Adipocyte (in vitro differentiated cells): ENCODE measurements at regions not wholly inside any gene's neighbourhood (a gene's known extent, or its start where the extent isn't known, plus 50 kb on each side); places are given as distances from the start of the nearest gene placed in this dataset.

Source experiments
- DNase-seq: peaks from one replicate; pipeline ENCODE4 v3.0.0-alpha.2; 2015; ENCODE audit warnings: low read depth
- H3K27me3 ChIP-seq: replicated peaks from 2 replicates; pipeline ENCODE4 v1.7.0; 2013; ENCODE audit warnings: mild to moderate bottlenecking, low read length, moderate library complexity; ENCODE audit not compliant: control insufficient read depth, insufficient read depth
- H3K36me3 ChIP-seq: 2 replicates; pipeline ENCODE4 v1.7.0; 2013; ENCODE audit warnings: low read length, mild to moderate bottlenecking, moderate library complexity; ENCODE audit not compliant: control insufficient read depth, insufficient read depth, severe bottlenecking
- H3K4me1 ChIP-seq: 2 replicates; pipeline ENCODE4 v1.7.0; 2013; ENCODE audit warnings: mild to moderate bottlenecking, low read length, moderate library complexity; ENCODE audit not compliant: control insufficient read depth, insufficient read depth
- H3K4me3 ChIP-seq: 2 replicates; pipeline ENCODE4 v1.7.0; 2013; ENCODE audit warnings: mild to moderate bottlenecking, low read length, moderate library complexity
- H3K9ac ChIP-seq: 2 replicates; pipeline ENCODE4 v1.7.0; 2013; ENCODE audit warnings: mild to moderate bottlenecking, low read length, moderate library complexity
- H3K9me3 ChIP-seq: 2 replicates; pipeline ENCODE4 v1.7.0; 2013; ENCODE audit warnings: mild to moderate bottlenecking, low read length, moderate library complexity; ENCODE audit not compliant: control insufficient read depth

DNA sequence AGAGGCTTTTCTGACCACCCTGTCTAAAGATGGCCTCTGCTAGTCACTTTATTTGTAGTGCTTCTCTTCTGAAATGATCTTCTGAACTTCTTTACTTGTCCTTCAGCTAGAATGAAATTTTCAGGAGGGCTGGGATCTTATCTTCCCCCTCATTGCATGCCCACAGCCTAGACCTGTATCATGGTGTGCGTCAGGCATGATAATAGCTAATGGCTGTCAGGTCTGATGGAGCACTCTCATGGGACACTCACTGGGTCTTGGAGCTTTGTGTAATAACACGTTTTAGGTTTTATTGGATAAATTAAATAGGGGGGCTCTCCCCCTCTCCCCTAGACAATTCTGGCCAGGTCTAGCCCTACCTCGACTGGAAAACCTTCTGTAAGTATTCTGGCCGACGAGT, 97.1 kb upstream of the NRXN3 start:
- Histone ChIP-seq H3K27me3 (no peaks in the 10 kb centered on the region), H3K4me1 (no peaks in the 10 kb centered on the region), H3K4me3 (no peak overlapping the region), H3K36me3 (no peaks in the 10 kb centered on the region), H3K9me3 (no peaks in the 10 kb centered on the region), H3K9ac (no peak overlapping the region)
- DNase-seq = no peak

GRCh38 chr14:78074561-78074960, 95.6 kb upstream of the NRXN3 start:
- no peaks in the 10 kb centered on the region for H3K4me1 ChIP-seq
- H3K4me3 ChIP-seq = no peak overlapping the region
- H3K36me3 ChIP-seq = no peaks in the 10 kb centered on the region
- no peak overlapping the region for H3K9ac ChIP-seq
- H3K27me3 ChIP-seq = no peaks in the 10 kb centered on the region
- no peaks in the 10 kb centered on the region for H3K9me3 ChIP-seq
- no peak for DNase-seq

- no peaks in the 10 kb centered on the region for H3K4me1 ChIP-seq
- H3K9ac ChIP-seq = no peak overlapping the region
- no peak overlapping the region for H3K4me3 ChIP-seq
- no peaks in the 10 kb centered on the region for H3K36me3 ChIP-seq
- DNase-seq = no peak
- H3K9me3 ChIP-seq = no peaks in the 10 kb centered on the region
- no peaks in the 10 kb centered on the region for H3K27me3 ChIP-seq
Observed at GRCh38 chr14:78075033-78075432, 95.1 kb upstream of the NRXN3 start.

GRCh38 chr14:78075555-78076277, 94.5 kb upstream of the NRXN3 start:
- Histone ChIP-seq H3K4me1 (no peaks in the 10 kb centered on the region), H3K9ac (no peak overlapping the region), H3K36me3 (no peaks in the 10 kb centered on the region), H3K9me3 (no peaks in the 10 kb centered on the region), H3K4me3 (no peak overlapping the region), H3K27me3 (no peaks in the 10 kb centered on the region)
- no peak for DNase-seq

- Histone ChIP-seq H3K27me3 (no peaks in the 10 kb centered on the region), H3K4me3 (no peak overlapping the region), H3K4me1 (no peaks in the 10 kb centered on the region), H3K9me3 (no peaks in the 10 kb centered on the region), H3K9ac (no peak overlapping the region), H3K36me3 (no peaks in the 10 kb centered on the region)
- DNase-seq = no peak
Observed at GRCh38 chr14:78081245-78081644, 88.9 kb upstream of the NRXN3 start.

GRCh38 chr14:78083837-78084236, 86.3 kb upstream of the NRXN3 start:
- Histone ChIP-seq H3K36me3 (no peaks in the 10 kb centered on the region), H3K9ac (no peak overlapping the region), H3K27me3 (no peaks in the 10 kb centered on the region), H3K4me1 (no peaks in the 10 kb centered on the region), H3K4me3 (no peak overlapping the region), H3K9me3 (no peaks in the 10 kb centered on the region)
- DNase-seq = no peak

GRCh38 chr14:78086342-78086741, 83.8 kb upstream of the NRXN3 start:
- H3K27me3 ChIP-seq = peaks cover 8% of the 10 kb centered on the region
- H3K36me3 ChIP-seq = no peaks in the 10 kb centered on the region
- no peaks in the 10 kb centered on the region for H3K9me3 ChIP-seq
- no peaks in the 10 kb centered on the region for H3K4me1 ChIP-seq
- DNase-seq = no peak
- no peak overlapping the region for H3K9ac ChIP-seq
- no peak overlapping the region for H3K4me3 ChIP-seq

- DNase-seq = no peak
- H3K27me3 ChIP-seq = peaks cover 12% of the 10 kb centered on the region
- H3K4me1 ChIP-seq = no peaks in the 10 kb centered on the region
- no peak overlapping the region for H3K4me3 ChIP-seq
- no peaks in the 10 kb centered on the region for H3K36me3 ChIP-seq
- H3K9ac ChIP-seq = no peak overlapping the region
- H3K9me3 ChIP-seq = no peaks in the 10 kb centered on the region
Observed at GRCh38 chr14:78088916-78089315, 81.3 kb upstream of the NRXN3 start.

DNA sequence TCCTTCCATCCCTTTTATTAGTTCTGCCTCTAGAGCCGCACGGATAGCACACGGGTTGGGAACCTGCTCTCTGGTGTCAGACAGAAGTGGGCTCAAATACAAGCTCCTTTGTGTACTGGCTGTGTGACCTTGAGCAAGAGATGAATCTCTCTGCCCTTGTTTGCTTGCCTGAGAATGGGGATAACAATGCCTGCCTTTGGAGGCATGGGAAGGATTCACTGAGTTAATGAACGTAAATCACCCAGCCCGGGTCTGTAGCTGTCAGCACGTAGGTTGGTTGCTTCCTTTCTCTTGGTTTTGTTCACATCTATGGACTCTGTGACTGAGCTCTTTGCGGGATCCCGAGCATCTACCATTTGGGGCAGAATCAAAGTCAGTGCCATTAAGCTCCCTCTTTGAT, 79.3 kb upstream of the NRXN3 start:
- Histone ChIP-seq H3K27me3 (peaks cover 12% of the 10 kb centered on the region), H3K9me3 (no peaks in the 10 kb centered on the region), H3K36me3 (no peaks in the 10 kb centered on the region), H3K4me1 (no peaks in the 10 kb centered on the region), H3K4me3 (no peak overlapping the region), H3K9ac (no peak overlapping the region)
- DNase-seq = no peak

DNA sequence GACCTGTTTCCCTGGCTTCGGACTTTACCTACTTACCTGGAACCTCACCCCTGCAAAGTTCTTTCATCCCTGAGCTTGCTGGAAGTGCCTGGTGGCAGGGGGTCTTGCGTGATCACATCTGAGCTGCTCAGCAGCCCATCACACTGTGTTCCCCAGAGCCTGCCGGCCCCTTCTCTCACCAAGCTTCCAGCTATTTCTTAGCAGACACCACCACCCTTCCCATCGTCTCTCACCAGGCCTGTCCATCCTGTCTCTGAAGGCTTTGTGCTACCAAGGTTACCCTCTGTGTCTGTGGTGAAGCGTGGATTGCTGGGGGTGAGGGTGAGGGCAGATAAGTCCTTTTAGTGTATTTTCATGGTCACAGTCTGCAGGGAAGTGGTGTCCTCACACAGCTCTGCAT, 78.8 kb upstream of the NRXN3 start:
- peaks cover 12% of the 10 kb centered on the region for H3K27me3 ChIP-seq
- no peak overlapping the region for H3K4me3 ChIP-seq
- no peaks in the 10 kb centered on the region for H3K4me1 ChIP-seq
- no peak overlapping the region for H3K9ac ChIP-seq
- no peak for DNase-seq
- no peaks in the 10 kb centered on the region for H3K9me3 ChIP-seq
- no peaks in the 10 kb centered on the region for H3K36me3 ChIP-seq

GRCh38 chr14:78092040-78092439, 78.1 kb upstream of the NRXN3 start:
- Histone ChIP-seq H3K4me3 (no peak overlapping the region), H3K9me3 (no peaks in the 10 kb centered on the region), H3K4me1 (no peaks in the 10 kb centered on the region), H3K36me3 (no peaks in the 10 kb centered on the region), H3K9ac (no peak overlapping the region), H3K27me3 (peaks cover 12% of the 10 kb centered on the region)
- no peak for DNase-seq

- DNase-seq = no peak
- Histone ChIP-seq H3K4me1 (no peaks in the 10 kb centered on the region), H3K36me3 (no peaks in the 10 kb centered on the region), H3K9me3 (peaks cover 10% of the 10 kb centered on the region), H3K27me3 (peaks cover 3% of the 10 kb centered on the region), H3K9ac (no peak overlapping the region), H3K4me3 (no peak overlapping the region)
Observed at GRCh38 chr14:78103271-78103670, 66.9 kb upstream of the NRXN3 start.
